HS-27A (cell line): ENCODE measurements at regions not wholly inside any gene's neighbourhood (a gene's known extent, or its start where the extent isn't known, plus 50 kb on each side); places are given as distances from the start of the nearest gene placed in this dataset.

Source experiments
- DNase-seq: peaks from one replicate; pipeline ENCODE4 v3.0.0-alpha.2; 2012; ENCODE audit warnings: low read depth, missing footprints

GRCh38 chr13:66071608-66072007 is 1158.5 kb downstream of the PCDH9 start:
- DNase-seq, result no peak

GRCh38 chr13:66071029-66071428 is 1159.1 kb downstream of the PCDH9 start:
- DNase-seq, result no peak

GRCh38 chr13:66069570-66069969 is 1160.6 kb downstream of the PCDH9 start:
- DNase-seq, result no peak

GRCh38 chr13:66068683-66069082 is 1161.5 kb downstream of the PCDH9 start:
- DNase-seq, result no peak

GRCh38 chr13:66048888-66049287 is 1181.2 kb downstream of the PCDH9 start:
- no peak for DNase-seq

GRCh38 chr13:66040506-66040905 is 1189.6 kb downstream of the PCDH9 start:
- DNase-seq, result no peak

GRCh38 chr13:66037096-66037495 is 1193.0 kb downstream of the PCDH9 start:
- no peak for DNase-seq

- DNase-seq, result no peak
These were observed 1193.5 kb downstream of the PCDH9 start for GRCh38 chr13:66036636-66037035.

GRCh38 chr13:66036024-66036614 is 1194.0 kb downstream of the PCDH9 start:
- no peak for DNase-seq

GRCh38 chr13:66033924-66034323 is 1196.2 kb downstream of the PCDH9 start:
- DNase-seq, result no peak

- no peak for DNase-seq
These were observed 1208.3 kb downstream of the PCDH9 start for GRCh38 chr13:66021846-66022245.

- DNase-seq, result no peak
These were observed 1215.4 kb downstream of the PCDH9 start for GRCh38 chr13:66014771-66015170.

- no peak for DNase-seq
These were observed 1220.9 kb downstream of the PCDH9 start for GRCh38 chr13:66009241-66009640.

- DNase-seq, result no peak
These were observed 1226.6 kb downstream of the PCDH9 start for GRCh38 chr13:66003558-66003957.

GRCh38 chr13:66001140-66001539 is 1229.0 kb downstream of the PCDH9 start:
- DNase-seq, result no peak

GRCh38 chr13:65999411-65999810 is 1230.7 kb downstream of the PCDH9 start:
- DNase-seq, result no peak

- no peak for DNase-seq
These were observed 1239.5 kb downstream of the PCDH9 start for GRCh38 chr13:65990684-65991083.

GRCh38 chr13:65985612-65986011 is 1244.5 kb downstream of the PCDH9 start:
- DNase-seq, result no peak

- DNase-seq, result no peak
These were observed 1252.6 kb downstream of the PCDH9 start for GRCh38 chr13:65977525-65977924.

GRCh38 chr13:65971541-65971940 is 1258.6 kb downstream of the PCDH9 start:
- no peak for DNase-seq

- peak; percentile 19 for DNase-seq
These were observed 1263.1 kb downstream of the PCDH9 start for GRCh38 chr13:65966991-65967451.

- DNase-seq, result no peak
These were observed 1264.6 kb downstream of the PCDH9 start for GRCh38 chr13:65965501-65965900.

GRCh38 chr13:65964672-65965071 is 1265.5 kb downstream of the PCDH9 start:
- DNase-seq, result peak; percentile 23

- no peak for DNase-seq
These were observed 1270.8 kb downstream of the PCDH9 start for GRCh38 chr13:65959305-65959704.
